Panc1 (cell line): ENCODE measurements at regions not wholly inside any gene's neighbourhood (a gene's known extent, or its start where the extent isn't known, plus 50 kb on each side); places are given as distances from the start of the nearest gene placed in this dataset.
"Not testable (repeated sequence)": the region's sequence is repeated elsewhere in the genome, so short reads cannot be mapped to it uniquely, and the experiment has no call there.

Experiments used
- ATAC-seq: fragments of 200-7000 bp; cut with Tn5 transposase; 2 replicates; pipeline ENCODE4 v1.9.1; 2020; ENCODE audit warnings: mild to moderate bottlenecking, moderate library complexity
- BruUV-seq: library from RNA; stranded (reverse); fragments of 400-500 nt; replicated peaks from 2 replicates; lab custom pipeline; 2021; lab: Mats Ljungman, UMichigan
- CTCF ChIA-PET: fragments of 300-600 bp; sonication (Branson Sonifier 250); formaldehyde crosslinking; loops from one replicate; lab custom pipeline; 2022; ENCODE audit warnings: antibody characterized with exemption; lab: Charles Lee
- POLR2A ChIA-PET: fragments of 300-600 bp; sonication (Branson Sonifier 250); formaldehyde crosslinking; loops from one replicate; lab custom pipeline; 2022; ENCODE audit warnings: antibody characterized with exemption; lab: Charles Lee
- DNase-seq: peaks from one replicate; pipeline ENCODE4 v3.0.0-alpha.2; 2010; ENCODE audit warnings: low read depth, low spot score
- H3K27ac ChIP-seq: 2 replicates; pipeline ENCODE4 v1.5.1; 2011; ENCODE audit warnings: mild to moderate bottlenecking, low read length, inconsistent platforms
- H3K27me3 ChIP-seq: fragments of 200-500 bp; sonication (Bioruptor generic); 2 replicates; pipeline ENCODE4 v1.6.0; 2014; ENCODE audit warnings: low read length, inconsistent platforms; ENCODE audit not compliant: control insufficient read depth, insufficient read depth
- H3K36me3 ChIP-seq: fragments of 200-500 bp; sonication (Bioruptor generic); 2 replicates; pipeline ENCODE4 v1.5.1; 2014; ENCODE audit warnings: inconsistent platforms, mild to moderate bottlenecking, low read length, moderate library complexity; ENCODE audit not compliant: control insufficient read depth, insufficient read depth
- H3K4me1 ChIP-seq: 2 replicates; pipeline ENCODE4 v1.5.1; 2011; ENCODE audit warnings: inconsistent platforms, mild to moderate bottlenecking, low read length, moderate library complexity; ENCODE audit not compliant: control insufficient read depth, insufficient read depth
- H3K4me3 ChIP-seq, 2 experiments: 2 replicates each; pipeline ENCODE4 v1.5.1; 2011 to 2012; ENCODE audit warnings: low read depth in 2 of 2, low read length in 2 of 2, mild to moderate bottlenecking in 2 of 2, inconsistent platforms in 1 of 2, moderate library complexity in 1 of 2
- H3K9me3 ChIP-seq: fragments of 200-500 bp; sonication (Bioruptor generic); 2 replicates; pipeline ENCODE4 v1.5.1; 2014; ENCODE audit warnings: low read depth, mild to moderate bottlenecking, inconsistent platforms, low read length, moderate library complexity; ENCODE audit not compliant: control insufficient read depth, insufficient read depth
- CTCF ChIP-seq: fragments of 450-650 bp; IDR thresholded peaks from 2 replicates; pipeline ENCODE4 v1.5.1; 2017; ENCODE audit warnings: mild to moderate bottlenecking
- POLR2AphosphoS5 ChIP-seq: IDR thresholded peaks from 2 replicates; pipeline ENCODE4 v1.6.1; 2012; ENCODE audit warnings: mild to moderate bottlenecking, low read depth, low read length, moderate library complexity
- REST ChIP-seq, 2 experiments: IDR thresholded peaks; 2 replicates each; pipeline ENCODE4 v1.6.1; 2011 to 2012; ENCODE audit warnings: low read depth in 2 of 2, control low read depth in 1 of 2, low read length in 1 of 2, mild to moderate bottlenecking in 1 of 2, moderate library complexity in 1 of 2; ENCODE audit not compliant: insufficient read depth in 1 of 2
- SIN3A ChIP-seq: IDR thresholded peaks from 2 replicates; pipeline ENCODE4 v1.6.1; 2012; ENCODE audit warnings: low read depth, mild to moderate bottlenecking, low read length, moderate library complexity, borderline replicate concordance; ENCODE audit not compliant: insufficient read depth
- TCF7L2 ChIP-seq: IDR thresholded peaks from 2 replicates; pipeline ENCODE4 v1.6.1; 2011; ENCODE audit warnings: mild to moderate bottlenecking, low read depth, low read length, inconsistent platforms
- in situ Hi-C: cut with HindIII; loops from 2 replicates; pipeline ENCODE4 v1.10.0; 2016; ENCODE audit warnings: low sequenced_read_pairs, low pct_unique_long_range_greater_than_20kb
- intact Hi-C: fragments of 100-400 bp; cut with micrococcal nuclease; formaldehyde crosslinking; loops from one replicate; pipeline ENCODE4 v1.10.0; 2022; ENCODE audit not compliant: unreplicated experiment

- no peak for ATAC-seq
- Histone ChIP-seq H3K27ac (no peak overlapping the region), H3K4me1 (no peaks in the 10 kb centered on the region), H3K36me3 (no peaks in the 10 kb centered on the region), H3K4me3 (no peak overlapping the region), H3K9me3 (no peaks in the 10 kb centered on the region), H3K27me3 (no peaks in the 10 kb centered on the region; the same call in 1 of the 2 replicates)
- in situ Hi-C loops, result no loop called here
- ChIA-PET CTCF (no interaction called here), POLR2A (no interaction called here)
- intact Hi-C loops, result no loop called here
- no TSS peak for BruUV-seq
- TF ChIP-seq TCF7L2 (no peak), CTCF (no peak), REST (IDR thresholded peaks at IDR 0.05; ENCODE audit: insufficient read depth in 1 of 2, low read depth in 2 of 2, low read length in 1 of 2) (no peak), SIN3A (no peak), POLR2AphosphoS5 (no peak)
- DNase-seq, result no peak
Measured at GRCh38 chr16:26627958-26628357, 438.8 kb upstream of the C16orf82 start.

GRCh38 chr16:26631365-26631764 is 435.4 kb upstream of the C16orf82 start:
- ATAC-seq, BruUV-seq, H3K27ac ChIP-seq, H3K27me3 ChIP-seq, intact Hi-C loops, H3K4me3 ChIP-seq, H3K4me1 ChIP-seq, CTCF ChIA-PET, POLR2A ChIA-PET, DNase-seq, H3K36me3 ChIP-seq, in situ Hi-C loops, H3K9me3 ChIP-seq: not testable (repeated sequence)

GRCh38 chr16:26642047-26642664 is 424.6 kb upstream of the C16orf82 start:
- H3K27me3 ChIP-seq, result no peaks in the 10 kb centered on the region
- no peaks in the 10 kb centered on the region for H3K36me3 ChIP-seq
- TF ChIP-seq CTCF (no peak), TCF7L2 (no peak), REST (IDR thresholded peaks at IDR 0.05; ENCODE audit: insufficient read depth in 1 of 2, low read depth in 2 of 2, low read length in 1 of 2) (no peak), POLR2AphosphoS5 (no peak), SIN3A (no peak)
- no peak for DNase-seq
- no peak overlapping the region for H3K27ac ChIP-seq
- no peaks in the 10 kb centered on the region for H3K4me1 ChIP-seq
- ChIA-PET POLR2A (no interaction called here), CTCF (no interaction called here)
- no peaks in the 10 kb centered on the region for H3K9me3 ChIP-seq
- H3K4me3 ChIP-seq, result no peak overlapping the region
- in situ Hi-C loops, result no loop called here
- intact Hi-C loops, result no loop called here
- BruUV-seq, result no TSS peak
- ATAC-seq, result no peak
